ENCODE measurements at regions not wholly inside any gene's neighbourhood (a gene's known extent, or its start where the extent isn't known, plus 50 kb on each side); places are given as distances from the start of the nearest gene placed in this dataset.

DNA sequence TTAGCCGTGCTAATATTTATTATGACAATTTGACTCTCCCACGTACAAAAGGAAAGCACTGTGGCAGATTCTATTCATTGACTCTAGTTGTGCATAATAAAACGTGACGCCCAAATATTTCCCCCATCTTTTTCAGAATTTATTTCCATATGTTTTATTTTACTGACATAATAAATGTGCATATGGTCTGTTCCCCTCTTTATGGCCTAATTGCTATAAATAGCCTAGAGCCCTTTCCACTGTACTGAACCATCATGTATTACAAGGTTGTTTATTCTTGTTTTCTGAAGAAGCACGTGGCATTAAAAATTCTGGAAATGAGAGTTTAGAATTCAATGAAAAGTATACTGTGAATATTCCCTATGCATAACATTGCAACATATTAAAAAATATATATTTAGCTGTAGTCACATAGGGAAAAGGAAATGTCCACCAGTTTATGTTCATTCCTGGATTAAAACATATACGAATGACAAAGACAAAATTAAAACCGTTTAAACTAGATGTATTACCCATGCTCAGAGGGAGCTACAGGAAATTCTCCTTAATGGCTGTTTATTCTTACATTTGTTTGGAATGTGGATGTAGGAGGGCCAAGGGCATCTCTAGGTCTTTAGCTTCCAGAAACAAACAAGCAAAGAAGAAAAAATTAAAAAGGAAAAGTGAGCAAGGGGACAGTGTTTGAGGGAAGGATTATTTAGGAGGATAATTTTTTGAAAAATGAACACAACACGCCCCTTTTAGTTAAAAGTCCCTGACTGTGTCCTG, 122.1 kb upstream of the MMADHC start:
- WGBS (ENCODE audit: low lambda C conversion rate), result 81% methylated on average over 8 of the region's 8 CpGs
- no peak for DNase-seq
- no peaks in the 10 kb centered on the region for H4K20me1 ChIP-seq (ENCODE audit: insufficient read depth)
- no peaks in the 10 kb centered on the region for H3K79me2 ChIP-seq (ENCODE audit: insufficient read depth)
- no peak overlapping the region for H3K4me3 ChIP-seq (ENCODE audit: low read depth in 2 of 2, low read length in 1 of 2)
- ChIA-PET CTCF (no interaction called here), POLR2A (no interaction called here)
- H3K4me1 ChIP-seq (ENCODE audit: control insufficient read depth in 1 of 2, insufficient read depth in 2 of 2, low read depth in 1 of 2, low read length in 1 of 2), result peaks cover 0 to under 1% of the 10 kb centered on the region in 2 experiments; a peak in 1 of 4 replicates
- H3K27ac ChIP-seq (ENCODE audit: low read depth in 2 of 2, low read length in 1 of 2), result no peak overlapping the region
- H3F3A ChIP-seq (replicated peaks; ENCODE audit: insufficient read depth), result no peaks in the 10 kb centered on the region
- no peaks in the 10 kb centered on the region for H3K9me3 ChIP-seq
- no peak overlapping the region for H2AFZ ChIP-seq (ENCODE audit: low read depth)
- TF ChIP-seq, protein P1, sequence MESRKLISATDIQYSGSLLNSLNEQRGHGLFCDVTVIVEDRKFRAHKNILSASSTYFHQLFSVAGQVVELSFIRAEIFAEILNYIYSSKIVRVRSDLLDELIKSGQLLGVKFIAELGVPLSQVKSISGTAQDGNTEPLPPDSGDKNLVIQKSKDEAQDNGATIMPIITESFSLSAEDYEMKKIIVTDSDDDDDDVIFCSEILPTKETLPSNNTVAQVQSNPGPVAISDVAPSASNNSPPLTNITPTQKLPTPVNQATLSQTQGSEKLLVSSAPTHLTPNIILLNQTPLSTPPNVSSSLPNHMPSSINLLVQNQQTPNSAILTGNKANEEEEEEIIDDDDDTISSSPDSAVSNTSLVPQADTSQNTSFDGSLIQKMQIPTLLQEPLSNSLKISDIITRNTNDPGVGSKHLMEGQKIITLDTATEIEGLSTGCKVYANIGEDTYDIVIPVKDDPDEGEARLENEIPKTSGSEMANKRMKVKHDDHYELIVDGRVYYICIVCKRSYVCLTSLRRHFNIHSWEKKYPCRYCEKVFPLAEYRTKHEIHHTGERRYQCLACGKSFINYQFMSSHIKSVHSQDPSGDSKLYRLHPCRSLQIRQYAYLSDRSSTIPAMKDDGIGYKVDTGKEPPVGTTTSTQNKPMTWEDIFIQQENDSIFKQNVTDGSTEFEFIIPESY (IDR thresholded peaks at IDR 0.05; ENCODE audit: borderline replicate concordance, low read depth), result no peak
- TF ChIP-seq TAF1 (IDR thresholded peaks at IDR 0.05; ENCODE audit: borderline replicate concordance, low read depth, low read length) (no peak), NFIC (IDR thresholded peaks at IDR 0.05; ENCODE audit: borderline replicate concordance) (no peak), SMC3 (IDR thresholded peaks at IDR 0.05; ENCODE audit: low read depth, low read length) (no peak)
- H3K9me2 ChIP-seq, result no peaks in the 10 kb centered on the region
- H3K36me3 ChIP-seq (replicated peaks in 1 of 2; ENCODE audit: control insufficient read depth in 1 of 2, insufficient read depth in 2 of 2, low read length in 1 of 2), result no peaks in the 10 kb centered on the region
- no peak overlapping the region for H3K4me2 ChIP-seq
- no peaks in the 10 kb centered on the region for H3K27me3 ChIP-seq (ENCODE audit: insufficient read depth)
- H3K9ac ChIP-seq, result no peak overlapping the region

DNA sequence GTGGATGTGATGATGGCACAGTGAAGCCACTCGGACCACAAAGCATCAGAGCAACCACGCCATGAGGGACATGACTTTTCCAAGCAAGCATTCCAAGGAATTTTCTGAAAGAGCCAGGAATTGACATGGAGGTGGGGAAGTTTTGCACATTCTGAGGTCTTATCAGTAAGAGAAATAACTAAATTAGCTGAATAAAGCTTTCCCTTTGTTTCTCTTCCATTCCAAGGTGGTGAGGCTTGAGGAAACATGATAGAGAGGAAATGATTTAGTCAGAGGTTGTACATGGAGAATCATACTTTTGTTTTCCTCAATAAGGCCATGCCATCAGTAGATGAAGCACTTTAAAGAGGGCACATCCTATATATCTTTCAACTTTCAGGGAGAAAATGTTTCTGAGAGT, 115.7 kb upstream of the MMADHC start:
- Histone ChIP-seq H3K36me3 (replicated peaks in 1 of 2; ENCODE audit: control insufficient read depth in 1 of 2, insufficient read depth in 2 of 2, low read length in 1 of 2) (no peaks in the 10 kb centered on the region), H3K4me1 (ENCODE audit: control insufficient read depth in 1 of 2, insufficient read depth in 2 of 2, low read depth in 1 of 2, low read length in 1 of 2) (peaks cover 0 to 17% of the 10 kb centered on the region in 2 experiments; a peak in 2 of 4 replicates), H3K9me3 (no peaks in the 10 kb centered on the region), H2AFZ (ENCODE audit: low read depth) (peak overlapping the region; percentile 50), H3K27me3 (ENCODE audit: insufficient read depth) (no peaks in the 10 kb centered on the region), H3F3A (replicated peaks; ENCODE audit: insufficient read depth) (peaks cover 14% of the 10 kb centered on the region), H3K79me2 (ENCODE audit: insufficient read depth) (no peaks in the 10 kb centered on the region), H3K27ac (ENCODE audit: low read depth in 2 of 2, low read length in 1 of 2) (peak overlapping the region in 1 of 2 experiments; percentile 63; a peak in 2 of 4 replicates), H3K4me3 (ENCODE audit: low read depth in 2 of 2, low read length in 1 of 2) (no peak overlapping the region), H3K4me2 (peak overlapping the region; percentile 40; the same call in 1 of the 2 replicates), H3K9me2 (no peaks in the 10 kb centered on the region), H3K9ac (no peak overlapping the region), H4K20me1 (ENCODE audit: insufficient read depth) (no peaks in the 10 kb centered on the region)
- WGBS (ENCODE audit: low lambda C conversion rate), result 85% methylated on average over 2 of the region's 2 CpGs
- CTCF ChIA-PET, result interaction anchor here (1.4 kb wide), 1 partner anchor 1536 kb away, joined by 3 read pairs; no protein-coding TSS in a partner anchor
- POLR2A ChIA-PET, result no interaction called here
- 0 out of 2 replicates have a peak, but pooled peaks have one; percentile 14 for TF ChIP-seq JUND (IDR thresholded peaks at IDR 0.05)
- TF ChIP-seq TEAD4 (IDR thresholded peaks at IDR 0.05; ENCODE audit: borderline replicate concordance, insufficient read depth), result 0 out of 2 replicates have a peak, but pooled peaks have one; percentile 14
- no peak for TF ChIP-seq RXRA (IDR thresholded peaks at IDR 0.05; ENCODE audit: borderline replicate concordance, low read depth)
- TF ChIP-seq FOXM1 (IDR thresholded peaks at IDR 0.05; ENCODE audit: low read depth), result no peak
- no peak for TF ChIP-seq SMC3 (IDR thresholded peaks at IDR 0.05; ENCODE audit: low read depth, low read length)
- DNase-seq, result no peak

DNA sequence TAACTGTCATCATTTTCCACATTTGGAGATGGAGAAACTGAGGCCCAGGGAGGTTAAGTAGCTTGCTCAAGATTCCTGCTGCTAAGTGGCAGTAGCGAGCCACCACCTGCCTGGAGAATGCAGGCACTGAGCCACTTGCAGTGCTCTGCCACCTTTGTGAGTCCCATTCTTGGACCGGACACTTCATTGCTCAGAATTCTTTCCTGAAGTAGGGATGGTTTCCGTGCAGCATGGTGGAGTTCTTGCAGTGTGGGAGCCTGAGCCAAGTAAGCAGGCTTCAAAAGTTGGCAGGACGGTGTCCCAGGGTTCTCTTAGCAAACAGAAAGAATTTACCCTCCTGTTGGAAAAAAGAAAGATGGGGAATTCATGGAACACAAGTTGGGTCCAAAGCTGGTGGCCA, 115.0 kb upstream of the MMADHC start:
- H3K9me2 ChIP-seq, result no peaks in the 10 kb centered on the region
- DNase-seq, result no peak
- H3F3A ChIP-seq (replicated peaks; ENCODE audit: insufficient read depth), result peaks cover 14% of the 10 kb centered on the region
- H3K36me3 ChIP-seq (replicated peaks in 1 of 2; ENCODE audit: control insufficient read depth in 1 of 2, insufficient read depth in 2 of 2, low read length in 1 of 2), result no peaks in the 10 kb centered on the region
- no peak overlapping the region for H3K4me2 ChIP-seq
- WGBS (ENCODE audit: low lambda C conversion rate), result 100% methylated on average over 3 of the region's 4 CpGs
- no peaks in the 10 kb centered on the region for H4K20me1 ChIP-seq (ENCODE audit: insufficient read depth)
- H3K9me3 ChIP-seq, result no peaks in the 10 kb centered on the region
- peaks cover 0 to 17% of the 10 kb centered on the region in 2 experiments; a peak in 2 of 4 replicates for H3K4me1 ChIP-seq (ENCODE audit: control insufficient read depth in 1 of 2, insufficient read depth in 2 of 2, low read depth in 1 of 2, low read length in 1 of 2)
- H3K79me2 ChIP-seq (ENCODE audit: insufficient read depth), result no peaks in the 10 kb centered on the region
- H3K27me3 ChIP-seq (ENCODE audit: insufficient read depth), result no peaks in the 10 kb centered on the region
- no peak overlapping the region for H3K9ac ChIP-seq
- POLR2A ChIA-PET, result no interaction called here
- H3K4me3 ChIP-seq (ENCODE audit: low read depth in 2 of 2, low read length in 1 of 2), result no peak overlapping the region
- H3K27ac ChIP-seq (ENCODE audit: low read depth in 2 of 2, low read length in 1 of 2), result peak overlapping the region in 1 of 2 experiments; percentile 63; a peak in 1 of 4 replicates
- CTCF ChIA-PET, result interaction anchor here (1.5 kb wide), 1 partner anchor 12 kb away, joined by 4 read pairs; no protein-coding TSS in a partner anchor
- H2AFZ ChIP-seq (ENCODE audit: low read depth), result no peak overlapping the region
- TF ChIP-seq MXI1 (IDR thresholded peaks at IDR 0.05; ENCODE audit: low read depth, low read length) (no peak), JUND (IDR thresholded peaks at IDR 0.05) (no peak), MEF2A (IDR thresholded peaks at IDR 0.05; ENCODE audit: borderline replicate concordance, low read depth) (no peak), SMC3 (IDR thresholded peaks at IDR 0.05; ENCODE audit: low read depth, low read length) (no peak), FOXM1 (IDR thresholded peaks at IDR 0.05; ENCODE audit: low read depth) (no peak), CHD2 (IDR thresholded peaks at IDR 0.05; ENCODE audit: low read length, partially characterized antibody) (no peak), RXRA (IDR thresholded peaks at IDR 0.05; ENCODE audit: borderline replicate concordance, low read depth) (no peak), EP300 (IDR thresholded peaks at IDR 0.05; ENCODE audit: borderline replicate concordance in 1 of 2, low read depth in 1 of 2, low read length in 1 of 2) (no peak), ELF1 (IDR thresholded peaks at IDR 0.05) (no peak), TCF12 (IDR thresholded peaks at IDR 0.05) (no peak)
- TF ChIP-seq, protein P1 (IDR thresholded peaks at IDR 0.05; ENCODE audit: borderline replicate concordance, low read depth), result no peak
- TF ChIP-seq, protein P2, sequence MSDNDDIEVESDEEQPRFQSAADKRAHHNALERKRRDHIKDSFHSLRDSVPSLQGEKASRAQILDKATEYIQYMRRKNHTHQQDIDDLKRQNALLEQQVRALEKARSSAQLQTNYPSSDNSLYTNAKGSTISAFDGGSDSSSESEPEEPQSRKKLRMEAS (IDR thresholded peaks at IDR 0.05; ENCODE audit: low read depth), result no peak
